ENCODE measurements at regions not wholly inside any gene's neighbourhood (a gene's known extent, or its start where the extent isn't known, plus 50 kb on each side); places are given as distances from the start of the nearest gene placed in this dataset.

GRCh38 chr11:32255841-32256240 is 165.0 kb downstream of the RCN1 start:
- in situ Hi-C loops (cut with HindIII; ENCODE audit: low pct_unique_long_range_greater_than_20kb, low sequenced_read_pairs): no loop called here
- no peak for DNase-seq (ENCODE audit: low read depth in 1 of 2, low spot score in 1 of 2)

GRCh38 chr11:32256466-32256865 is 165.6 kb downstream of the RCN1 start:
- in situ Hi-C loops (cut with HindIII; ENCODE audit: low pct_unique_long_range_greater_than_20kb, low sequenced_read_pairs): no loop called here
- DNase-seq (ENCODE audit: low read depth in 1 of 2, low spot score in 1 of 2): no peak
- TF ChIP-seq JUND (IDR thresholded peaks at IDR 0.05; ENCODE audit: low read depth): no peak

More at GRCh38 chr11:32255841-32256240, 165.0 kb downstream of the RCN1 start:
- TF ChIP-seq JUND (IDR thresholded peaks at IDR 0.05; ENCODE audit: low read depth): no peak

DNA sequence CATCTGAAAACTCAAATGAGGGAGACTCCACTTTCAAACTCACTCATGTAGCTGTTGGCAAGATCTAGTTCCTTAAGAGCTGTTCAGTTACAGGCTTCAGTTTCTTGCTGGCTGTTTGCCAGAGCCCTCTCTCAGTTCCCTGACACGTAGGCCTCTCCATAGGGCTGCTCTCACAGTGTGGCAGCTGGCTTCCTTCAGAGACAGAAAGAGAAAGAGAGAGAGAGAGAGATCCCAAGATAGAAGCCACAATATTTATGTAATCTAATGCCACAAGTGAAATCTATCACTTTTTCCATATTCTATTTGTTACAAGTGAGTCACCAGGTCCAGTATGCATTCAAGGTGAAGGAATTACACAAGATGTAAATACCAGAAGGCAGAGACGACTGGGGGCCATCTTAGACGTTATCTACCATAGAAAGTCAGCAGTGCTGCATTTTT is 168.8 kb downstream of the RCN1 start:
- peak in 1 of 2 experiments; percentile 31 for DNase-seq (ENCODE audit: low read depth in 1 of 2, low spot score in 1 of 2)
- in situ Hi-C loops (cut with HindIII; ENCODE audit: low pct_unique_long_range_greater_than_20kb, low sequenced_read_pairs): no loop called here

DNA sequence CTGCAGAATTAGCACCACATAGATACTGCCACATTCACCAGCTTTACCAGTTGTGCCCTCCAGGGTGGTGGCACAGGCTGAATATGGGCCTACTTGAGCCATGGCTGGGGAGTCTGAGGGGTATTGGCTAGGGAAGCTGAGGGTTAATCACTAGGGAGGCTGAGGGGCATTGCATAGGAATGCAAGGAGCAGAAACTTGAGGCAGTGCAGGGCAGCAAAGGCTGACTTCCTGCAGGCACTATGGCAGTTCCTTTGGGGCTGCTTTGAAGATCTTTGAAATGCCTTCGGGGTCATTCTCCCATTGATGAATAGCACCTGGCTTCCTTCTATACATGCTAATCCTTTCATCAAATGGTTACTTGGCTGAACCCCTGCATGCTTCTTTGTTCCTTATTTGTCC is 171.5 kb downstream of the RCN1 start:
- in situ Hi-C loops (cut with HindIII; ENCODE audit: low pct_unique_long_range_greater_than_20kb, low sequenced_read_pairs): no loop called here
- DNase-seq (ENCODE audit: low read depth in 1 of 2, low spot score in 1 of 2): no peak
- TF ChIP-seq JUND (IDR thresholded peaks at IDR 0.05; ENCODE audit: low read depth): no peak

More for the DNA sequence above, 168.8 kb downstream of the RCN1 start:
- TF ChIP-seq JUND (IDR thresholded peaks at IDR 0.05; ENCODE audit: low read depth): no peak

- in situ Hi-C loops (cut with HindIII; ENCODE audit: low pct_unique_long_range_greater_than_20kb, low sequenced_read_pairs): no loop called here
Measured at GRCh38 chr11:32265911-32266310, 169.4 kb downstream of the WT1 start.

GRCh38 chr11:32266601-32267000 is 168.7 kb downstream of the WT1 start:
- in situ Hi-C loops (cut with HindIII; ENCODE audit: low pct_unique_long_range_greater_than_20kb, low sequenced_read_pairs): no loop called here
- no peak for TF ChIP-seq JUND (IDR thresholded peaks at IDR 0.05; ENCODE audit: low read depth)
- no peak for DNase-seq (ENCODE audit: low read depth in 1 of 2, low spot score in 1 of 2)

More at GRCh38 chr11:32265911-32266310, 169.4 kb downstream of the WT1 start:
- no peak for DNase-seq (ENCODE audit: low read depth in 1 of 2, low spot score in 1 of 2)
- TF ChIP-seq JUND (IDR thresholded peaks at IDR 0.05; ENCODE audit: low read depth): no peak

DNA sequence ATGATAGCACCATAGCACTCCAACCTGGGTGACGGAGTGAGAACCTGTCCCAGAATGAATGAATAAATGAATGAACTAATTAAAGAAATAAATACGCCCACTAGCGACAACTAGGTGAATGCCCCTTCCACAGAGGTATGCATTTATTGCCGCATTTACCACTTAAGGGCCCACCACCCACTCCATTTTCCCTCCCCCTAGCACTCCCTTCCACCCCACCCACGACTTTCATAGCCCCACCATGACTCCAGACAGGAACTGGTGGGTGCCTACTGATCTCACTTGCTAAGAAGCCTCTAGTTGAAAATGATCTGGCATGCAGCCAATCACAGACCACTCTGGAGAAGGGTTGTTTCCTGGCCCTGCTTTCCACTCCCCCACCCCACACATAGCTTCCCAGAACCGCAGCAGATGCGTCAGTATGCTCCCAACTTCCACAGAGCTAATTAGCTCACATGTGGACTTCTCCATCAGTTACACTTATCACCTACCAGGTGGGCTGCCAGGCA is 167.6 kb downstream of the WT1 start:
- in situ Hi-C loops (cut with HindIII; ENCODE audit: low pct_unique_long_range_greater_than_20kb, low sequenced_read_pairs): no loop called here
- no peak for DNase-seq (ENCODE audit: low read depth in 1 of 2, low spot score in 1 of 2)
- TF ChIP-seq JUND (IDR thresholded peaks at IDR 0.05; ENCODE audit: low read depth): no peak

DNA sequence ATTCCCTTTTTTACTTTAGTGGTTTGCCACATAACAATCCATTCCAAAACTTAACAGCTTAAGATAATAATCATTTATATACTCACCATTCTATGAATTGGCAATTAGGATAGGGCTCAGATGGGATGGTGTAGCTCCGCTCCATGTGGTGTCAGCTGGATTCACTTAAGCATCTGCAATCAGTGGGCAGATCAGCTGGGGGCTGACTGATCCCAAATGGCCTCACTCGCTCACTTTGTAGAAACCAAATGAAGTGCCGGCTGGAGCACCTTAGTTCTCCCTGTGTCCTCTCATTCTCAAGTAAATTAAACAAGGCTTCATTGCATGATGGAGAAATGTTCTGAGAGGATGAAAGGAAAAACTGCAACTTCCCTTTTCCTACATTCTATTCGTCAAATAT is 161.4 kb downstream of the WT1 start:
- TF ChIP-seq JUND (IDR thresholded peaks at IDR 0.05; ENCODE audit: low read depth): no peak
- DNase-seq (ENCODE audit: low read depth in 1 of 2, low spot score in 1 of 2): no peak
- in situ Hi-C loops (cut with HindIII; ENCODE audit: low pct_unique_long_range_greater_than_20kb, low sequenced_read_pairs): no loop called here

DNA sequence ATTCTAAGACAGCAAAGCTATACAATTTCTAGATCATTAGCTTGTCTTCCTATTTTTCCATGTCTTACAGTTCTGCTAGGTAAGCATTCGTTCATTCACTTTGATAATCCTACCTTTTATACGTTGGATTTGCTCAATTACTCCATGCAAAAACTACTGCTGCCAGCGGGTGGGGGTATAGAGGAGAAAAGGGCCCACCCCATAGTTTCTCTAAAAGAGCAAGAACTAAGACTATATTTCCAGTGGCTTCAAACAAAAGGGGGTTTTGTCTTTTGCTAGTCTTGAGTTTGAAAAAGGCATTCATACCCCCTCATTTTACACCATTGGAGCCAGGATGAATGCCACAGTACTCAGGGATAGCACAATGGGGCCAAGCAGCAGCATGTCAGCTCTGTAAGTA is 155.7 kb downstream of the WT1 start:
- no peak for DNase-seq (ENCODE audit: low read depth in 1 of 2, low spot score in 1 of 2)
- TF ChIP-seq JUND (IDR thresholded peaks at IDR 0.05; ENCODE audit: low read depth): no peak
- in situ Hi-C loops (cut with HindIII; ENCODE audit: low pct_unique_long_range_greater_than_20kb, low sequenced_read_pairs): no loop called here

- DNase-seq (ENCODE audit: low read depth in 1 of 2, low spot score in 1 of 2): no peak
- TF ChIP-seq JUND (IDR thresholded peaks at IDR 0.05; ENCODE audit: low read depth): no peak
- in situ Hi-C loops (cut with HindIII; ENCODE audit: low pct_unique_long_range_greater_than_20kb, low sequenced_read_pairs): no loop called here
Measured at GRCh38 chr11:32280339-32280738, 155.0 kb downstream of the WT1 start.

- DNase-seq (ENCODE audit: low read depth in 1 of 2, low spot score in 1 of 2): no peak
- TF ChIP-seq JUND (IDR thresholded peaks at IDR 0.05; ENCODE audit: low read depth): no peak
- in situ Hi-C loops (cut with HindIII; ENCODE audit: low pct_unique_long_range_greater_than_20kb, low sequenced_read_pairs): no loop called here
Measured at GRCh38 chr11:32288276-32288675, 147.1 kb downstream of the WT1 start.

GRCh38 chr11:32289701-32290100 is 145.6 kb downstream of the WT1 start:
- no peak for DNase-seq (ENCODE audit: low read depth in 1 of 2, low spot score in 1 of 2)
- TF ChIP-seq JUND (IDR thresholded peaks at IDR 0.05; ENCODE audit: low read depth): no peak
- in situ Hi-C loops (cut with HindIII; ENCODE audit: low pct_unique_long_range_greater_than_20kb, low sequenced_read_pairs): no loop called here

GRCh38 chr11:32290783-32291182 is 144.6 kb downstream of the WT1 start:
- no peak for DNase-seq (ENCODE audit: low read depth in 1 of 2, low spot score in 1 of 2)
- in situ Hi-C loops (cut with HindIII; ENCODE audit: low pct_unique_long_range_greater_than_20kb, low sequenced_read_pairs): no loop called here

DNA sequence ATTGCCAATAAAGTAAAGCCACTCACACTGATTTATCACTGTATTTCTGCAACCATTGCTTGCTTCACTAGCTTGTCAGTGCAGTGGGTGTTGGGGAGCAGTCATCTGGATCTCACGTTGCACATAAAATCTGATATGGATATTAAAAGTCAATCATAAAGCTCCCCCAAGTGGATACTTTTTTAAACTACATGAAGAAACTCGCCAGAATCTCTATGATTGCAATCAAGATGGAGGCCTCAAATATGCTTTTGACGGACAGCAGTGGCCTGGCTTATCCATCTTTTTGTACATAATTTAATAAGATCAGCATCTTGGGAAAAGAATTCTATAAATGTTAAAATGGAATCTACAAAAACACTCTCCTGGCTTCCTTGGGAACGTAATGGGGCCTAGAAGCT is 137.7 kb downstream of the WT1 start:
- peak; percentile 37 to 61 for DNase-seq (ENCODE audit: low read depth in 1 of 2, low spot score in 1 of 2)
- no peak for TF ChIP-seq JUND (IDR thresholded peaks at IDR 0.05; ENCODE audit: low read depth)
- in situ Hi-C loops (cut with HindIII; ENCODE audit: low pct_unique_long_range_greater_than_20kb, low sequenced_read_pairs): no loop called here

More at GRCh38 chr11:32290783-32291182, 144.6 kb downstream of the WT1 start:
- TF ChIP-seq JUND (IDR thresholded peaks at IDR 0.05; ENCODE audit: low read depth): no peak
